Fibroblast of villous mesenchyme (primary cell): ENCODE measurements at regions not wholly inside any gene's neighbourhood (a gene's known extent, or its start where the extent isn't known, plus 50 kb on each side); places are given as distances from the start of the nearest gene placed in this dataset.
"Not testable (repeated sequence)": the region's sequence is repeated elsewhere in the genome, so short reads cannot be mapped to it uniquely, and the experiment has no call there.

ENCODE experiments used
- DNase-seq: peaks from one replicate; pipeline ENCODE4 v3.0.0-alpha.2; 2010; ENCODE audit warnings: low read depth
- H3K4me3 ChIP-seq: 2 replicates; pipeline ENCODE4 v1.5.1; 2011; ENCODE audit warnings: low read depth, mild to moderate bottlenecking, low read length
- TF ChIP-seq, protein P1 (sequence below): IDR thresholded peaks from 2 replicates; pipeline ENCODE4 v1.5.1; 2012; ENCODE audit warnings: low read depth, mild to moderate bottlenecking, low read length; ENCODE audit not compliant: insufficient read depth

DNA sequence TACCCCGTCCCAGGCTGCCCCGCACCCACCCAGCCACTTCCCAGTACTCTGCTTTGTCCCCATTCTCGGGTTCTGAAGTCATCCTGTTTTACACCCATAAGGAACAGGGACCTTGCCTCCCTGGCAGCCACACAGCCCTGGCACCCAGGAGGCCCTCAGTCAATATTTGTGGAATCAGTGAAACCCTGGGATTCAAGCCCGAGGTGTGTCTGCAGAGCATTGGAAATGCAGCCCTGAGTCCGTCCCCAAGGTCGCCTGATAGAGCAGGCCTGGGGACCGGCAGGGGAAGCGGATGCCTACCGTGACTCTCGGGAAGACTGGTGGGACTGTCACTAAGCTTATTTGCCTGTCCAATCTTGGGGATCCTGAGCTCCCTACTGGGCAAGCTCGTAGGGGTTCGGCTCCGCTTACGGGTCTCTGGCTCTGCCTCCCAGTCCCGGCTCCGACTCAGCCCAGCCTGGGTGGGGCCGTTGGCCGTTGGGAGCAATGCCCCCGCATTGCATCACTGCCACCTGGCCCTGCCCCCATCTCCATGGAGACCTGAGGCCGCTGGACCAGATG, 64.4 kb upstream of the TAMM41 start:
- no peak overlapping the region for H3K4me3 ChIP-seq
- TF ChIP-seq, protein P1, sequence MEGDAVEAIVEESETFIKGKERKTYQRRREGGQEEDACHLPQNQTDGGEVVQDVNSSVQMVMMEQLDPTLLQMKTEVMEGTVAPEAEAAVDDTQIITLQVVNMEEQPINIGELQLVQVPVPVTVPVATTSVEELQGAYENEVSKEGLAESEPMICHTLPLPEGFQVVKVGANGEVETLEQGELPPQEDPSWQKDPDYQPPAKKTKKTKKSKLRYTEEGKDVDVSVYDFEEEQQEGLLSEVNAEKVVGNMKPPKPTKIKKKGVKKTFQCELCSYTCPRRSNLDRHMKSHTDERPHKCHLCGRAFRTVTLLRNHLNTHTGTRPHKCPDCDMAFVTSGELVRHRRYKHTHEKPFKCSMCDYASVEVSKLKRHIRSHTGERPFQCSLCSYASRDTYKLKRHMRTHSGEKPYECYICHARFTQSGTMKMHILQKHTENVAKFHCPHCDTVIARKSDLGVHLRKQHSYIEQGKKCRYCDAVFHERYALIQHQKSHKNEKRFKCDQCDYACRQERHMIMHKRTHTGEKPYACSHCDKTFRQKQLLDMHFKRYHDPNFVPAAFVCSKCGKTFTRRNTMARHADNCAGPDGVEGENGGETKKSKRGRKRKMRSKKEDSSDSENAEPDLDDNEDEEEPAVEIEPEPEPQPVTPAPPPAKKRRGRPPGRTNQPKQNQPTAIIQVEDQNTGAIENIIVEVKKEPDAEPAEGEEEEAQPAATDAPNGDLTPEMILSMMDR = no peak
- DNase-seq = peak; percentile 4

GRCh38 chr3:11911887-11912286, 65.2 kb upstream of the TAMM41 start:
- not testable (repeated sequence) for H3K4me3 ChIP-seq, DNase-seq

GRCh38 chr3:11913316-11913715, 66.6 kb upstream of the TAMM41 start:
- DNase-seq = no peak
- TF ChIP-seq, protein P1 = no peak
- H3K4me3 ChIP-seq = no peak overlapping the region

- TF ChIP-seq, protein P1 = no peak
- no peak overlapping the region for H3K4me3 ChIP-seq
- no peak for DNase-seq
Measured at GRCh38 chr3:11914041-11914440, 67.4 kb upstream of the TAMM41 start.

- H3K4me3 ChIP-seq = no peak overlapping the region
- TF ChIP-seq, protein P1 = no peak
- DNase-seq = no peak
Measured at GRCh38 chr3:11914651-11915050, 68.0 kb upstream of the TAMM41 start.

GRCh38 chr3:11915621-11916424, 69.1 kb upstream of the TAMM41 start:
- H3K4me3 ChIP-seq = no peak overlapping the region
- no peak for DNase-seq
- TF ChIP-seq, protein P1 = no peak

- H3K4me3 ChIP-seq, DNase-seq: not testable (repeated sequence)
Measured at GRCh38 chr3:11916425-11916762, 69.7 kb upstream of the TAMM41 start.

GRCh38 chr3:11917051-11917450, 70.4 kb upstream of the TAMM41 start:
- no peak overlapping the region for H3K4me3 ChIP-seq
- no peak for DNase-seq
- TF ChIP-seq, protein P1 = no peak
